ENCODE measurements at regions not wholly inside any gene's neighbourhood (a gene's known extent, or its start where the extent isn't known, plus 50 kb on each side); places are given as distances from the start of the nearest gene placed in this dataset.
"Not testable (repeated sequence)": the region's sequence is repeated elsewhere in the genome, so short reads cannot be mapped to it uniquely, and the experiment has no call there.

GRCh38 chr15:22735781-22736180, 50.7 kb upstream of the NIPA1 start:
- no peak overlapping the region for H2AFZ ChIP-seq (ENCODE audit: low read length)
- WGBS, 2 experiments (ENCODE audit: extremely low coverage in 1 of 2, insufficient coverage in 1 of 2, insufficient read length in 1 of 2, insufficient replicate concordance in 2 of 2, low coverage in 1 of 2, low lambda C conversion rate in 2 of 2, missing lambda C conversion rate in 1 of 2) = 94% methylated on average over 3 of the region's 3 CpGs; no CpG with 5 or more reads in 1 of the 2 experiments

GRCh38 chr15:22736200-22736599, 50.2 kb upstream of the NIPA1 start:
- H2AFZ ChIP-seq (ENCODE audit: low read length); H3K18ac ChIP-seq (ENCODE audit: extremely low read depth, low read length); H3K79me1 ChIP-seq (ENCODE audit: low read depth, low read length); H3K23ac ChIP-seq (ENCODE audit: insufficient read length); H2BK12ac ChIP-seq (ENCODE audit: low read depth, low read length); H3K27ac ChIP-seq (ENCODE audit: low read depth, low read length); H3K4me1 ChIP-seq (replicated peaks in 1 of 4; ENCODE audit: control insufficient read depth in 3 of 4, insufficient read depth in 4 of 4, low read length in 3 of 4); H4K5ac ChIP-seq (ENCODE audit: insufficient read length, low read depth, low read length); CTCF ChIA-PET (ENCODE audit: partially characterized antibody); H4K8ac ChIP-seq (ENCODE audit: extremely low read depth, insufficient read depth, low read length); H3K79me2 ChIP-seq (ENCODE audit: control insufficient read depth in 1 of 2, insufficient read depth in 2 of 2, low read length in 2 of 2); H3K4ac ChIP-seq (replicated peaks; ENCODE audit: insufficient read length, low read depth, low read length); H2AK5ac ChIP-seq (ENCODE audit: low read depth, low read length); POLR2A ChIA-PET (ENCODE audit: partially characterized antibody); H3K4me3 ChIP-seq (ENCODE audit: extremely low read depth in 1 of 4, insufficient read depth in 2 of 4, low read depth in 3 of 4, low read length in 4 of 4); H4K91ac ChIP-seq (replicated peaks; ENCODE audit: insufficient read length, low read length); H3K27me3 ChIP-seq (replicated peaks in 1 of 4; ENCODE audit: control insufficient read depth in 3 of 4, extremely low read depth in 1 of 4, insufficient read depth in 3 of 4, low read length in 3 of 4); H2BK20ac ChIP-seq (ENCODE audit: low read length); H3K9me3 ChIP-seq (ENCODE audit: insufficient read depth in 2 of 2, low read depth in 1 of 2, low read length in 1 of 2); H2BK5ac ChIP-seq (ENCODE audit: low read depth, low read length); H3K9ac ChIP-seq (replicated peaks in 1 of 4; ENCODE audit: extremely low read depth in 1 of 4, low read depth in 3 of 4, low read length in 3 of 4); H2BK120ac ChIP-seq (replicated peaks; ENCODE audit: low read depth, low read length); DNase-seq (ENCODE audit: low read depth in 1 of 2, low spot score in 2 of 2); H3K36me3 ChIP-seq (ENCODE audit: control insufficient read depth in 2 of 4, insufficient read depth in 4 of 4, low read length in 3 of 4); FAIRE-seq; H3K4me2 ChIP-seq (ENCODE audit: insufficient read depth in 1 of 2, low read depth in 2 of 2, low read length in 2 of 2); H2BK15ac ChIP-seq (ENCODE audit: low read length); H3K14ac ChIP-seq (ENCODE audit: insufficient read length); H4K20me1 ChIP-seq (replicated peaks in 1 of 2; ENCODE audit: control insufficient read depth in 1 of 2, insufficient read depth in 2 of 2, low read length in 2 of 2); H3K23me2 ChIP-seq (ENCODE audit: low read depth, low read length); H3K56ac ChIP-seq (replicated peaks; ENCODE audit: insufficient read length, low read depth, low read length): not testable (repeated sequence)

More at GRCh38 chr15:22735781-22736180, 50.7 kb upstream of the NIPA1 start:
- H3K56ac ChIP-seq (replicated peaks; ENCODE audit: insufficient read length, low read depth, low read length) = no peak overlapping the region
- no peak overlapping the region for H4K91ac ChIP-seq (replicated peaks; ENCODE audit: insufficient read length, low read length)
- H2BK15ac ChIP-seq (ENCODE audit: low read length) = no peak overlapping the region
- H4K20me1 ChIP-seq (replicated peaks in 1 of 2; ENCODE audit: control insufficient read depth in 1 of 2, insufficient read depth in 2 of 2, low read length in 2 of 2) = no peaks in the 10 kb centered on the region
- DNase-seq (ENCODE audit: low read depth in 1 of 2, low spot score in 2 of 2) = no peak
- no peak overlapping the region for H2BK5ac ChIP-seq (ENCODE audit: low read depth, low read length)
- H3K27ac ChIP-seq (ENCODE audit: low read depth, low read length) = no peak overlapping the region
- POLR2A ChIA-PET (ENCODE audit: partially characterized antibody) = no interaction called here
- no peak overlapping the region for H2AK5ac ChIP-seq (ENCODE audit: low read depth, low read length)
- H3K14ac ChIP-seq (ENCODE audit: insufficient read length) = no peak overlapping the region
- H3K79me2 ChIP-seq (ENCODE audit: control insufficient read depth in 1 of 2, insufficient read depth in 2 of 2, low read length in 2 of 2) = no peaks in the 10 kb centered on the region
- no peaks in the 10 kb centered on the region for H3K27me3 ChIP-seq (replicated peaks in 1 of 4; ENCODE audit: control insufficient read depth in 3 of 4, extremely low read depth in 1 of 4, insufficient read depth in 3 of 4, low read length in 3 of 4)
- H3K4me3 ChIP-seq (ENCODE audit: extremely low read depth in 1 of 4, insufficient read depth in 2 of 4, low read depth in 3 of 4, low read length in 4 of 4) = no peak overlapping the region
- FAIRE-seq = no peak
- no peak overlapping the region for H3K4ac ChIP-seq (replicated peaks; ENCODE audit: insufficient read length, low read depth, low read length)
- H2BK12ac ChIP-seq (ENCODE audit: low read depth, low read length) = no peak overlapping the region
- no peak overlapping the region for H4K5ac ChIP-seq (ENCODE audit: insufficient read length, low read depth, low read length)
- no peaks in the 10 kb centered on the region for H3K79me1 ChIP-seq (ENCODE audit: low read depth, low read length)
- no peak overlapping the region for H3K9ac ChIP-seq (replicated peaks in 1 of 4; ENCODE audit: extremely low read depth in 1 of 4, low read depth in 3 of 4, low read length in 3 of 4)
- no peak overlapping the region for H2BK20ac ChIP-seq (ENCODE audit: low read length)
- no peaks in the 10 kb centered on the region for H3K4me1 ChIP-seq (replicated peaks in 1 of 4; ENCODE audit: control insufficient read depth in 3 of 4, insufficient read depth in 4 of 4, low read length in 3 of 4)
- CTCF ChIA-PET (ENCODE audit: partially characterized antibody) = no interaction called here
- H3K23me2 ChIP-seq (ENCODE audit: low read depth, low read length) = no peaks in the 10 kb centered on the region
- no peak overlapping the region for H3K23ac ChIP-seq (ENCODE audit: insufficient read length)
- no peak for TF ChIP-seq SAP30 (IDR thresholded peaks at IDR 0.05; ENCODE audit: insufficient read depth, insufficient replicate concordance, low read length)
- TF ChIP-seq SRF (IDR thresholded peaks at IDR 0.05; ENCODE audit: low read depth, low read length) = no peak
- H3K9me3 ChIP-seq (ENCODE audit: insufficient read depth in 2 of 2, low read depth in 1 of 2, low read length in 1 of 2) = no peaks in the 10 kb centered on the region
- H3K36me3 ChIP-seq (ENCODE audit: control insufficient read depth in 2 of 4, insufficient read depth in 4 of 4, low read length in 3 of 4) = no peaks in the 10 kb centered on the region
- no peak overlapping the region for H4K8ac ChIP-seq (ENCODE audit: extremely low read depth, insufficient read depth, low read length)
- H3K18ac ChIP-seq (ENCODE audit: extremely low read depth, low read length) = no peak overlapping the region
- no peak overlapping the region for H2BK120ac ChIP-seq (replicated peaks; ENCODE audit: low read depth, low read length)
- no peak overlapping the region for H3K4me2 ChIP-seq (ENCODE audit: insufficient read depth in 1 of 2, low read depth in 2 of 2, low read length in 2 of 2)

All from H1 (cell line).